ELF-1 (cell line): ENCODE measurements at regions not wholly inside any gene's neighbourhood (a gene's known extent, or its start where the extent isn't known, plus 50 kb on each side); places are given as distances from the start of the nearest gene placed in this dataset.
"Not testable (repeated sequence)": the region's sequence is repeated elsewhere in the genome, so short reads cannot be mapped to it uniquely, and the experiment has no call there.

Experiments
- DNase-seq: peaks from one replicate; pipeline ENCODE4 v3.0.0-alpha.2; 2016; ENCODE audit warnings: low read depth, low spot score

DNA sequence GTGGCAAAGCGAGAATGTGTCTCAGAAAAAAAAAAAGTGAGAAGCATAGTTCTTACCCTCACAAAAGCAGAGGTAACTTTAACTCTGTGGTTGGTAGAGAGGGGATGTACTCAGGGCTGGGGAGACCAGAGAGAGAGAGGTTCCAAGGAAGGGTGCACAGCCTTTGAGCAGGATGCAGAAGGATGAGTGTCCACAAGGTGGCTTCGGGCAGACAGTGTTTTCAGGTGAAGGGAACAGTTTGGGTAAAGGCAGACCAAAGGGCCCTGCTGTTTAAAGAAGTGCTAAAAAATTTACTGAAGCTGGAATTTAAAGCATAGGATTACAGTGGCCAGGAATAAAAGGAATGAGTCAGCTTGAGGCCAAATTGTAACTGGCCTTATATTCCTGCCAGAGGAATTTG is 2240.6 kb downstream of the EPHA3 start:
- peak; percentile 9 for DNase-seq

DNA sequence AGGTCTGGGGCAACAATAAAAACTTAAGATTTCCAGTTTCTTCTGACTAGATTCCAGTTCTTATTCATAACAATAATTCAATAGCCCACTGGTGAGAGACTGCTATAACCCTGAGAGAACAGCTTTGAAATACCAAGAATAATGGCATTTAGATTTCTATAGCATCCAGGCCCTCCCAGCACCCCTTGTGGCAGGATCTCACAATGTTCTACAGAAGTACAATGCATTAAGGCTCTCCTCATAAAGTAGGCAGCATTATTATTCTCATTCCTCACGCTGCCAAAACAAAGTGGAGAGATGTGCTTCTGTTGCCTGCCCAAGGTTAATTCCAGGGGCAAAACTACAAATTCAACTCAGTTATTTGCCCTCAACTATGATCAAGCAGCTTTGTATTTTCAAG is 2241.7 kb downstream of the EPHA3 start:
- not testable (repeated sequence) for DNase-seq

DNA sequence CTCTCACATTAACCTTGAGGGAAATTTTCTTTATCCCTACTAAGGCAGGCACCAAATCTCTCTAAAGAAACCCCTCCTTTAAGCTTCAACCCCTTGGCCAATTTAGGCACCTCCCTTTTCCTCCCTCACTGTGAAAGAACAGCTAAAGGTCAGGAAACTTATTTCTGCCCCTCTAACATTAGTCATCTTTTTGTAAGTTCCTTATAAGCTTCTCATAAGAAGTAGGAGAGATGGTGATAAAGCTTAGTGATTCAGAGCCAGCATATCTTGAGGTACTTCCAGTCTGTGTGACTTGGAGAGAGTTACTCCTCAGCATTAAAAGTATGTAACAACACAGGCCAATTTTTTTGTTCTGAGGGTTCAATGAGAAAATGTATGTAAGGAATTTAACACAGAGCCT is 2244.7 kb downstream of the EPHA3 start:
- DNase-seq, result not testable (repeated sequence)

DNA sequence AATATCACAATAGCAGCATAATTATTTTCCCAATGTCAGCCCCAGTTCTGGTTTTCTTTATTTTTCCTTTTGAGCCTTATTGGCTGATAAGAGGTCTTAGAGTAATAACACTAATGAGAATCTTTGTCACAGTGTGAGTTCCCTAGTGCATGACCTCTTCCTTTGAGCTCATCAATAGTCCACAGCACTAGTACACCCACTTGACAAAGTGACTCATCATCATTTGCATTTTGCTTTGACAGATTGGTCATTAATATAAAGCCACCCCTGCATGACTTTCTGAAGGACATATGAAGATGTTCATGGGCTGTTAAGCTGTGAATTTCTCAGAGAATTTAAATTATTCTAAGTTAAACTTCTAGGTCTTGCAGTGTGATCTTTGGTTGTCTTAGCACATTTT is 2251.9 kb downstream of the EPHA3 start:
- DNase-seq, result not testable (repeated sequence)

DNA sequence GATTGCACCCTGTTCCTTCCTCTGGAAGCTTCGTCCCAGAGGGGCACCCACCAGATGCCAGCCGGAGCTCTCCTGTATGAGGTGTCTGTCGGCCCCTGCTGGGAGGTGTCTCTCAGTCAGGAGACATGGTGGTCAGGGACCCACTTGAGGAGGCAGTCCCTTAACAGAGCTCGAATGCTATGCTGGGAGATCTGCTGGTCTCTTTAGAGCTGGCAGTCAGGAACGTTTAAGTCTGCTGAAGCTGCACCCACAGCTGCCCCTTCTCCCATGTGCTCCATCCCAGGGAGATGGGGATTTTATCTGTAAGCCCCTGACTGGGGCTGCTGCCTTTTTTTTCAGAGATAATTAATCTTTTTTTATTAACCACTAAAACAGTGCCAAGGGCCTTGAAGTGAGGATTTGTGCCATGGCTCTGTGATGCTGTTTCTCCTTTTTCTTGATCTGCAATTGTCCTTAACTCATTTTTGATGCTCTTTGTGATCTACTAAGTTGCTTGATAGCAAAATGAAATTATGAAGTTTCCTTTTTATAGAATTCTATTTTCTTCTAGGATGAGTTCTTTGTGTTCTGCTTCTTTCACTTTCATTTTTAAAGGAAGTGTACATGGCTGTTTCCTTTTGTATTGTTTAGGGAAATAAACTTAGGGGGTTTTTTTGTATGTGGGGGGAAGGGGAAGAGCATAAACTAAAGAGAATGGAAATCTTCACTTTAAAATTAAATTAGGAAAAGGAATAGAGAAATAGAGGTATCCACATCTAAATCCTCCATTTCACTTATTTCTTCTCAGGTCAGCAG is 2275.9 kb downstream of the EPHA3 start:
- DNase-seq, result not testable (repeated sequence)

DNA sequence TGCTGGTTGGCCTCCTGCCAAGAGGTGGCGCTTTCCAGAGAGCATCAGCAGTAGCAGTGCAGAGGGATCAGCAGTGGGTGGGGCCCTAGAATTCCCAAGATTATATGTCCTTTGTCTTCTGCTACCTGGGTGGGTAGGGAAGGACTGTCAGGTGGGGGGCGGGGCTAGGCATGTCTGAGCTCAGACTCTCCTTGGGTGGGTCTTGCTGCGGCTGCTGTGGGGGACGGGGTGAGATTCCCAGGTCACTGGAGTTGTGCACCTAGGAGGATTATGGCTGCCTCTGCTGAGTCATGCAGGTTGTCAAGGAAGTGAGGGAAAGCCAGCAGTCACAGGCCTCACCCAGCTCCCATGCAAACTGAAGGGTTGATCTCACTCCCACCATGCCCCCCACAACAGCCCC is 2296.5 kb downstream of the EPHA3 start:
- not testable (repeated sequence) for DNase-seq

DNA sequence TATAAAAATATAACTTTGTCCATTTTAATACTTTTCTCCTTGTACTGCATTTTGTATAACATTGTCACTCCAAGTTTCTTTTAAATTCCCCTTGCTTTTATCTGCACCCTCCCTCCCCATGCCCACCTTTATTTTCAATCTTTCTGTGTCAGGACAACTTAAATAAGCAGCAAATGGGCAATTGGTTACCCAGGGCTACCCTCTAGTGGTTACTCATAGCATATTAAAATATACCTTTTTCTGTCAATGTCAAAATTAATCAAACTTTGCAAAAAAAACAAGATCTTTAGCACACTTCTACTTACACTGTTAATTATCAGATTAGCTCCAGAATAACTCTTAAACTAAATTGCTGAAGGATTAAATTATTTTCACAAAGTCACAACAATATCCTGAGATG is 2334.6 kb downstream of the EPHA3 start:
- not testable (repeated sequence) for DNase-seq

DNA sequence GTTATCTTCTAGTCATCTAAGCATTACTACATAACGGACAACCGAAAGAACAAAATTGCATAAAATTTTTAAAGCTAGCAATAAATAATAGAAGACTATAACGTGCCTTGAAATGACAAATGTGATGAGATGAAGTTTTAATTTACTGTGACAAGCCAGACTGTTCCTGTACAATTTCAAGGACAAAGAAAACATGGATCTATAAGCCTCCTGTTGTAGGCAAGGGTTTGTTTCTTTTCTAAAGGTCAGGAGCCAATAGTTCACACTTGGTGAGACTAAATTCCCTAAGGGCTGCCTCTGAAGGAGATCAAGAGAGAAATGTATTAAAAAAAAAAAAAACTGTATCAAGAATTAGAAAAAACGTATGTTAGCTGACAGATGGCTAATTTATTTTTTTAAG is 2335.1 kb downstream of the EPHA3 start:
- not testable (repeated sequence) for DNase-seq

DNA sequence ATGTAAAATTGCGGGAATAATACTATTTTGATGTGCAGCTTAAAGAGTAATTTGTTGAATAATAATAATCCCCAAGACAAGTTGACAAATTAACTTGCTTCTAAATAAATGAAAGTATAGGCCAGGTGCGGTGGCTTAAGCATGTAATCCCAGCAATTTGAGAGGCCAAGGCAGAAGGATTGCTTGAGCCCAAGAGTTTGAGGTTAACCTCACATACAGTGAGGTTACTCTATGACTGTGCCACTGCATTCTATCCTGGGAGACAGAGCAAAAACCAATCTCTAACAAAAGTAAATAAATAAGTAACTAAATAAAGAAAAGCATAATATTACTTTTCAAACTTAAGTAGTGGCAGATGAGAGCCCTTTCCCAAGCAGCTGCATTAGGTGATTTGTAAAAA is 2341.0 kb downstream of the EPHA3 start:
- not testable (repeated sequence) for DNase-seq

DNA sequence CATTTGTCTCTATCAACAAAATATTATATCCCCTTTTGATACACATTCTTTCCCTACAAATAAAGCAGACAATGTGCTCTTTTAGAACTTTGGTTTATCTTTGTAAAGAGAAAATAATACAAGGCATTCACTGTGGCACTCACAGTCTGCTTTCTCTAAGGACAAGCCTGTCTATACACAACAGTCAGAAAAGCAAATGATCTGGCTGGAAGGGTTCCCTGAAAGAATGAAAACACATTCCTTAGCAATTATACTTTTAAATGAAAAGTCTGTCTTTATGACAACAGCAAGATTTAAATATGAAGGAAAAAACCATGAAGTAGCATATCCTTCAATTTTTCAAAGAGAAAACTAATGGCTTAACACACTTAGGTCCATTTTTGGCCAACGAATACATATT is 2359.1 kb downstream of the EPHA3 start:
- not testable (repeated sequence) for DNase-seq

DNA sequence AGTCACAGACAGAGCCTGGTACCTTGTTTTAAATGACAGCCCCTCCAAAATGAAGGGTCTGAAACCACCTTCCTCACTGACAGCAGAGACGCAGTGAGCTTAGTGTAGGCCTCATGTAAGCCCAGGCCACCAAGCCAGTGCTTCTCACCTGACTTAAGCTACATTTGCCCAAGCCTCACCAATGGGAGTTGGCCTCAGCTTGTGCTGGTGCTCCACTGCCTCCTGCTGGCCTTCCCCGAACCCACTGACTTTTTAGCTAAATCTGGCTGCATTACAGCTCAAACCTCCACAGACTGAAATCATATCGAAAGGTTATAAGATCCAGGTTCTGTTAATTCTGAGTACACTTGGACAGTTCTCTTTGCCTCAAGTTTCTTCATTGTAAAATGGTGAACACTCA is 2361.8 kb downstream of the EPHA3 start:
- peak; percentile 1 for DNase-seq

DNA sequence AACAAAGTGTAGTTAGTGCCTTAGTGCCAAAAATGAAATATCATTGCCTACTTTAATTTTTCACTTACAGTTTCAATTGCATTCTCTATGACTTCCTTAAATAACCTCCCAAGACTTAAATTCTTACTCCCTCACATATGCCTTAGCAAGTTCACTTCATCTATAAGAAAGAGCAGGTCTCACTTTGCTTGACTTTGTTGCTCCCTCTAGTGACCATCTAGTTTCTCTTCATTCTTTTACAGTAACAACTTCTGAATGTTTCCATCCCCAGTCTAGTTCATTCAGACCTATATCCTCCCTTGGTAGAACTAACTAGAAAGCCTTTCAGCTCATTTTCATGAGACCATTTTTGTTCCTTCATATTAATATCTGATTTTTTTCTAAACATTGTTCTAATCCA is 2377.6 kb downstream of the EPHA3 start:
- not testable (repeated sequence) for DNase-seq

DNA sequence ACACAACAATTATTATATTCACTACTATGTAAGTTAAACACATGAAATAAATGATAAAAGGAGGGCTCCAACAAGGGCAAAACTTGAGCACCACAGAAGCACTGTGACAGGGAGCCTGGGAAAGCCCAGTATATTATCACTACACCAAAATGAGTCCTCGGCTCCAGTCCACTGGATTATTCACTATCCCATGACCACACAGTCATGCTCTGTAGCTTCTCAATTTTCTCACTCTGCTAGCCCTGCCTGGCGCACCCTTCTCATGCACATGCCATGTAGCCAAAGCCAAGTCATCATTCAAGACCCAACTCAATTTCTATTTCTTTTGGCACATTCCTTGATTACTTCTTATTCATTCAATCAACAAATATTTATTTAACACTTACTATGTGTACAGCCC is 2378.5 kb downstream of the EPHA3 start:
- not testable (repeated sequence) for DNase-seq

DNA sequence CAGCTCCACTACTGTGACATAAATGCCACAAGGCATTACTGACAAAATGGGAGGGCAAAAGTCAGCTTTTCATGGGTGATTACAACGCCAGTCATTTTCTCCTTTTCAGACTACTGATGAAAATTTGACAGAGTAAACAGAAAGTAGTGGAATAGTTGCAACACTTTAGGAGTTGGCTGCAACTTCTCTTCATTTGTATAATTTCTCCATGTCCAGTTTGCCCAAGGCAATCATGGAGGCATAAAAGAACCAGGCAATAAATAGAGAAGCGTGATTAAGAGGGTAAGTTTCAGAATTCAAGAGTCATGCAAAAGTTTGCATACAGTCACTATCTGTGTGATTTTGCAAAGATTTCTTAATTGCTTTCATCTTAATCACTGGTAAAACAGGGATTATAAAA is 2390.3 kb downstream of the EPHA3 start:
- not testable (repeated sequence) for DNase-seq

DNA sequence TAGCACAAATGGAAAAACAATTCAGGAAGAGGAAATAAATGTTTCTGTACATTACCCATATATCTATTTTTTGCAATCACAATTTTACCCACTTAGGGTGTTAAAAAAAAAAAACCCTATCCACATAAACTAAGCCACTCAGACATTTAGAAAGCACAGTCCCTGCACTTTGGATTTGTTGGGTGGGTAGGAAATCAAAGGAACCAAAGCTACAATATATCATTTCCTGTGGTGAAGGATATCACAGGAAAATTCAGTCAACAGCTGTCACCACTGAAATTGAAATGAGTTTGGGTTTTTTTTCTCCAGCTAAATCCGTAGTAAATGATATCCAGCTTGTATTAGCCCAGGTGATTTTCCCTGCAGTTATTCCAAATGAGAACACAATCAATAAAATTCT is 2392.4 kb downstream of the EPHA3 start:
- DNase-seq, result not testable (repeated sequence)

DNA sequence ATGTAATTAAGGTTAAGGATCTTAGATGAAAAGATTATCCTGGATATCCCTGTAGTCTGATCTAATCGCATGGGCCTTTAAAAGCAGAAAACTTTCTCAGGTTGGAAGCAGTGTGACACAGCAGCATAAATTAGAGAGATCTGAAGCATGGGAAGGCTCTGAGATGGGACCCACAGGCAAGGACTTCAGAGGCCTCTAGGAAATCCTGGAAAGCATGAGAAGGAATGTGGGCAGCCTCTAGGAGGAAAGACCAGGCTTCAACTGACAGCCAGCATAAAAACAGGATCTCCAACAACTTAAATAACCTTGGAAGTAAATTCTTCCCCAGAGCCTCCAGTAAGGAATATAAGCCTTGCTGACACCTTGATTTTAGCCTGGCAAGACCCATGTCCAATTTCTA is 2397.5 kb downstream of the EPHA3 start:
- peak; percentile 17 for DNase-seq
